IMR-90 (cell line): ENCODE measurements at regions not wholly inside any gene's neighbourhood (a gene's known extent, or its start where the extent isn't known, plus 50 kb on each side); places are given as distances from the start of the nearest gene placed in this dataset.

Experiments used
- ATAC-seq: fragments of 200-7000 bp; cut with Tn5 transposase; 2 replicates; pipeline ENCODE4 v1.9.1; 2020; ENCODE audit warnings: low read depth, mild to moderate bottlenecking, moderate library complexity
- BruUV-seq: library from RNA; stranded (reverse); fragments of 400-500 nt; replicated peaks from 2 replicates; lab custom pipeline; 2021; lab: Mats Ljungman, UMichigan
- CTCF ChIA-PET: fragments of 300-600 bp; formaldehyde crosslinking; extraction: SDS; loops from one replicate; lab custom pipeline; 2021; ENCODE audit warnings: antibody characterized with exemption; lab: Yijun Ruan, JAX
- POLR2A ChIA-PET: fragments of 300-600 bp; sonication (Branson Sonifier 250); formaldehyde crosslinking; loops from one replicate; lab custom pipeline; 2022; ENCODE audit warnings: antibody characterized with exemption; ENCODE audit not compliant: unreplicated experiment; lab: Charles Lee
- DNase-seq: peaks from one replicate; pipeline ENCODE4 v3.0.0; 2013
- H2AFZ ChIP-seq: replicated peaks from 2 replicates; pipeline ENCODE3; 2013; ENCODE audit warnings: low read length, mild to moderate bottlenecking; ENCODE audit not compliant: poor library complexity
- H2AK5ac ChIP-seq: 2 replicates; pipeline ENCODE4 v1.6.1; 2013; ENCODE audit warnings: low read depth, low read length, inconsistent platforms
- H2AK9ac ChIP-seq: replicated peaks from 2 replicates; pipeline ENCODE3; 2013; ENCODE audit warnings: mild to moderate bottlenecking, low read depth, low read length, moderate library complexity; ENCODE audit not compliant: poor library complexity
- H2BK120ac ChIP-seq: 2 replicates; pipeline ENCODE4 v1.6.1; 2013; ENCODE audit warnings: low read depth, low read length, inconsistent platforms
- H2BK15ac ChIP-seq: 3 replicates; pipeline ENCODE4 v1.6.1; 2013; ENCODE audit warnings: low read depth, low read length, inconsistent platforms
- H2BK20ac ChIP-seq: 2 replicates; pipeline ENCODE4 v1.6.1; 2013; ENCODE audit warnings: low read depth, mild to moderate bottlenecking, inconsistent platforms, low read length, moderate library complexity
- H2BK5ac ChIP-seq: 2 replicates; pipeline ENCODE4 v1.6.1; 2013; ENCODE audit warnings: mild to moderate bottlenecking, low read depth, low read length, inconsistent platforms; ENCODE audit not compliant: poor library complexity, severe bottlenecking
- H3K14ac ChIP-seq: replicated peaks from 2 replicates; pipeline ENCODE4 v1.6.1; 2013; ENCODE audit warnings: low read depth, low read length, inconsistent platforms
- H3K18ac ChIP-seq: 2 replicates; pipeline ENCODE4 v1.6.1; 2013; ENCODE audit warnings: low read depth, low read length, control low read depth
- H3K23ac ChIP-seq: 2 replicates; pipeline ENCODE4 v1.6.1; 2013; ENCODE audit warnings: low read depth, low read length, inconsistent platforms
- H3K27ac ChIP-seq: 2 replicates; pipeline ENCODE4 v1.5.1; 2013; ENCODE audit warnings: mild to moderate bottlenecking, control low read depth, low read length; ENCODE audit not compliant: insufficient read depth
- H3K27me3 ChIP-seq: 2 replicates; pipeline ENCODE4 v1.6.1; 2013; ENCODE audit warnings: low read length; ENCODE audit not compliant: control insufficient read depth, insufficient read depth
- H3K36me3 ChIP-seq: 2 replicates; pipeline ENCODE4 v1.6.1; 2013; ENCODE audit warnings: low read length, mixed read lengths; ENCODE audit not compliant: control insufficient read depth, insufficient read depth
- H3K4ac ChIP-seq: 2 replicates; pipeline ENCODE4 v1.6.1; 2013; ENCODE audit warnings: low read depth, low read length, inconsistent platforms
- H3K4me1 ChIP-seq: 2 replicates; pipeline ENCODE4 v1.6.1; 2013; ENCODE audit warnings: low read length, mixed read lengths; ENCODE audit not compliant: control insufficient read depth, insufficient read depth
- H3K4me2 ChIP-seq: 2 replicates; pipeline ENCODE4 v1.6.1; 2013; ENCODE audit warnings: low read depth, mild to moderate bottlenecking, control low read depth, low read length, moderate library complexity
- H3K4me3 ChIP-seq: 2 replicates; pipeline ENCODE4 v1.5.1; 2013; ENCODE audit warnings: low read depth, mild to moderate bottlenecking, control low read depth, low read length, moderate library complexity; ENCODE audit not compliant: insufficient read depth
- H3K56ac ChIP-seq: 2 replicates; pipeline ENCODE4 v1.6.1; 2013; ENCODE audit warnings: low read length, inconsistent platforms; ENCODE audit not compliant: insufficient read depth; ENCODE audit errors: extremely low read depth
- H3K79me1 ChIP-seq, 2 experiments: 2 replicates each; pipeline ENCODE4 v1.6.1; 2013; ENCODE audit warnings: low read length in 2 of 2, inconsistent platforms in 1 of 2, low read depth in 1 of 2
- H3K9ac ChIP-seq: 2 replicates; pipeline ENCODE4 v1.6.1; 2013; ENCODE audit warnings: low read depth, low read length, control low read depth
- H3K9me1 ChIP-seq: 2 replicates; pipeline ENCODE4 v1.6.1; 2013; ENCODE audit warnings: low read length, inconsistent platforms; ENCODE audit not compliant: insufficient read depth
- H3K9me3 ChIP-seq: 2 replicates; pipeline ENCODE4 v1.6.1; 2013; ENCODE audit warnings: low read length; ENCODE audit not compliant: control insufficient read depth, insufficient read depth
- H4K20me1 ChIP-seq: 2 replicates; pipeline ENCODE4 v1.6.1; 2013; ENCODE audit warnings: low read length, inconsistent platforms; ENCODE audit not compliant: insufficient read depth
- H4K5ac ChIP-seq: 2 replicates; pipeline ENCODE4 v1.6.1; 2013; ENCODE audit warnings: mild to moderate bottlenecking, low read depth, low read length, control low read depth
- H4K8ac ChIP-seq, 2 experiments: 2 replicates each; pipeline ENCODE4 v1.6.1; 2013; ENCODE audit warnings: low read depth in 2 of 2, low read length in 2 of 2, control low read depth in 1 of 2, inconsistent platforms in 1 of 2
- H4K91ac ChIP-seq: 2 replicates; pipeline ENCODE4 v1.6.1; 2013; ENCODE audit warnings: low read depth, low read length, inconsistent platforms; ENCODE audit not compliant: insufficient read depth
- BHLHE40 ChIP-seq: fragments of 150-350 bp; IDR thresholded peaks from 2 replicates; pipeline ENCODE4 v1.6.1; 2016; ENCODE audit warnings: mild to moderate bottlenecking, low read depth, low read length
- CEBPB ChIP-seq: IDR thresholded peaks from 2 replicates; pipeline ENCODE4 v1.6.1; 2012; ENCODE audit warnings: low read depth, low read length, improper control_type of control experiment
- CHD1 ChIP-seq: IDR thresholded peaks from 2 replicates; pipeline ENCODE4 v1.6.1; 2012; ENCODE audit warnings: low read depth, low read length, improper control_type of control experiment
- FOS ChIP-seq: fragments of 150-350 bp; IDR thresholded peaks from 2 replicates; pipeline ENCODE4 v1.6.1; 2016; ENCODE audit warnings: low read depth, low read length
- MAFK ChIP-seq: IDR thresholded peaks from 2 replicates; pipeline ENCODE4 v1.6.1; 2012; ENCODE audit warnings: low read depth, low read length, improper control_type of control experiment
- MAZ ChIP-seq: IDR thresholded peaks from 2 replicates; pipeline ENCODE4 v1.6.1; 2012; ENCODE audit warnings: low read depth, mild to moderate bottlenecking, low read length, improper control_type of control experiment, moderate library complexity, borderline replicate concordance
- MXI1 ChIP-seq: IDR thresholded peaks from 2 replicates; pipeline ENCODE4 v1.6.1; 2012; ENCODE audit warnings: low read depth, mild to moderate bottlenecking, low read length, moderate library complexity, borderline replicate concordance
- NFE2L2 ChIP-seq: fragments of 150-350 bp; IDR thresholded peaks from 2 replicates; pipeline ENCODE4 v1.6.1; 2016; ENCODE audit warnings: low read depth, mild to moderate bottlenecking, low read length
- POLR2A ChIP-seq: IDR thresholded peaks from 2 replicates; pipeline ENCODE4 v1.6.1; 2012; ENCODE audit warnings: mild to moderate bottlenecking, low read depth, low read length
- RAD21 ChIP-seq: IDR thresholded peaks from 2 replicates; pipeline ENCODE4 v1.6.1; 2012; ENCODE audit warnings: low read length, improper control_type of control experiment
- RCOR1 ChIP-seq: IDR thresholded peaks from 2 replicates; pipeline ENCODE4 v1.6.1; 2012; ENCODE audit warnings: mild to moderate bottlenecking, low read length, improper control_type of control experiment; ENCODE audit not compliant: insufficient replicate concordance
- RFX5 ChIP-seq: IDR thresholded peaks from 2 replicates; pipeline ENCODE4 v1.8.0; 2012; ENCODE audit warnings: low read depth, mild to moderate bottlenecking, low read length, moderate library complexity
- SMC3 ChIP-seq: fragments of 150-350 bp; IDR thresholded peaks from 2 replicates; pipeline ENCODE4 v1.6.1; 2016; ENCODE audit warnings: low read depth, mild to moderate bottlenecking, antibody characterized with exemption, low read length, moderate library complexity
- WGBS, 2 experiments: methylation state at CpG; one replicate each; pipeline versions ENCODE4 v1.1.5 to v1.1.7; 2013; ENCODE audit warnings: missing lambda C conversion rate in 2 of 2; ENCODE audit not compliant: insufficient read length in 1 of 2; ENCODE audit errors: extremely low coverage in 2 of 2; 5-methylcytosine and 5-hydroxymethylcytosine counted together
- dilution Hi-C: fragments of 300-500 bp; cut with HindIII; formaldehyde crosslinking; loops from one replicate; pipeline ENCODE4 v1.14.3; 2018; ENCODE audit warnings: low sequenced_read_pairs; ENCODE audit not compliant: unreplicated experiment
- in situ Hi-C: fragments of 300-500 bp; cut with MboI; formaldehyde crosslinking; loops from 3 replicates; pipeline ENCODE4 v1.14.3; 2019; ENCODE audit warnings: low sequenced_read_pairs, inconsistent platforms, mixed read lengths
- intact Hi-C: fragments of 100-400 bp; cut with micrococcal nuclease; formaldehyde crosslinking; loops from 2 replicates; pipeline ENCODE4 v1.10.0; 2022
- TF ChIP-seq, protein P1 (sequence below): fragments of 150-350 bp; IDR thresholded peaks from 2 replicates; pipeline ENCODE4 v1.6.1; 2017; ENCODE audit warnings: mild to moderate bottlenecking, antibody characterized with exemption, low read length, low read depth
- TF ChIP-seq, protein P2 (sequence below): fragments of 150-350 bp; IDR thresholded peaks from 2 replicates; pipeline ENCODE4 v1.6.1; 2016; ENCODE audit warnings: low read depth, mild to moderate bottlenecking, low read length, moderate library complexity, borderline replicate concordance
- TF ChIP-seq, protein P3 (sequence below): conservative IDR thresholded peaks from 2 replicates; pipeline ENCODE4 v1.5.1; 2012; ENCODE audit warnings: mild to moderate bottlenecking, low read depth, low read length, improper control_type of control experiment

DNA sequence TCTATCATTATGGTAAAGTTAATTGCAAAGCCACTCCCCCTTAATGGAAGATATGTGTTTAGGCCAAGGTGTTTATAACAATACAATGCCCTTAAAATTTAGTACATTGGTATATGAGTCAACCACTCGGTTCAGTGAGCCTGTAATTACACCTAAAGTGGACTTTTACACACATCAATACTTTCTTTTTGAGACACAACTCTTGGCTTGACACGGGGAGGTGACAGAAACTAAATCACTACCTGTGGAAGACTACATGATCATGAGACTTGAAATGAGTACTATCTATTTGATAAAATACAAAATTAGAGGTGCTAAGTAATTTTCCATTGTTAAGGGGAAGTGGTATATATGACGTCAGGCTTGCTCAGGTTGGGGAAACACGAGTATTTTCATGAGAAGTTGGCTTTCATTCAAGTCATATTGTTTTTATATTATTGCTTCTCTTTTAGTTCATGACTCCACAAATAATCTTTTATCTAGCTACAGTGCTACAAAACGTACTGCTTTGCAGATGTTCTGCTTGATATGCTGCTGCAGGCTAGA lies 918.3 kb downstream of the ARAP2 start:
- H3K4me3 ChIP-seq = no peak overlapping the region
- H2BK5ac ChIP-seq = no peak overlapping the region
- no peak overlapping the region for H2BK120ac ChIP-seq
- no peaks in the 10 kb centered on the region for H3K4me1 ChIP-seq
- no peak overlapping the region for H4K91ac ChIP-seq
- no peaks in the 10 kb centered on the region for H3K79me1 ChIP-seq
- H2AK5ac ChIP-seq = no peak overlapping the region
- no peaks in the 10 kb centered on the region for H3K9me1 ChIP-seq
- H3K18ac ChIP-seq = no peak overlapping the region
- in situ Hi-C loops = no loop called here
- H2BK15ac ChIP-seq = no peak overlapping the region
- intact Hi-C loops = no loop called here
- H2BK20ac ChIP-seq = no peak overlapping the region
- ChIA-PET CTCF (no interaction called here), POLR2A (no interaction called here)
- WGBS, 2 experiments = no CpG with 5 or more reads among the region's 5 CpGs
- no peak for DNase-seq
- no peaks in the 10 kb centered on the region for H3K9me3 ChIP-seq
- no peak for ATAC-seq
- no peaks in the 10 kb centered on the region for H3K36me3 ChIP-seq
- TF ChIP-seq RCOR1 (no peak), BHLHE40 (no peak), MAFK (no peak), MXI1 (no peak), SMC3 (no peak), MAZ (no peak), NFE2L2 (no peak), CHD1 (no peak), RFX5 (no peak), CEBPB (no peak), FOS (no peak), POLR2A (no peak), RAD21 (no peak)
- TF ChIP-seq, protein P1, sequence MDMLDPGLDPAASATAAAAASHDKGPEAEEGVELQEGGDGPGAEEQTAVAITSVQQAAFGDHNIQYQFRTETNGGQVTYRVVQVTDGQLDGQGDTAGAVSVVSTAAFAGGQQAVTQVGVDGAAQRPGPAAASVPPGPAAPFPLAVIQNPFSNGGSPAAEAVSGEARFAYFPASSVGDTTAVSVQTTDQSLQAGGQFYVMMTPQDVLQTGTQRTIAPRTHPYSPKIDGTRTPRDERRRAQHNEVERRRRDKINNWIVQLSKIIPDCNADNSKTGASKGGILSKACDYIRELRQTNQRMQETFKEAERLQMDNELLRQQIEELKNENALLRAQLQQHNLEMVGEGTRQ = no peak
- TF ChIP-seq, protein P2, sequence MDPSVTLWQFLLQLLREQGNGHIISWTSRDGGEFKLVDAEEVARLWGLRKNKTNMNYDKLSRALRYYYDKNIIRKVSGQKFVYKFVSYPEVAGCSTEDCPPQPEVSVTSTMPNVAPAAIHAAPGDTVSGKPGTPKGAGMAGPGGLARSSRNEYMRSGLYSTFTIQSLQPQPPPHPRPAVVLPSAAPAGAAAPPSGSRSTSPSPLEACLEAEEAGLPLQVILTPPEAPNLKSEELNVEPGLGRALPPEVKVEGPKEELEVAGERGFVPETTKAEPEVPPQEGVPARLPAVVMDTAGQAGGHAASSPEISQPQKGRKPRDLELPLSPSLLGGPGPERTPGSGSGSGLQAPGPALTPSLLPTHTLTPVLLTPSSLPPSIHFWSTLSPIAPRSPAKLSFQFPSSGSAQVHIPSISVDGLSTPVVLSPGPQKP = no peak
- TF ChIP-seq, protein P3, sequence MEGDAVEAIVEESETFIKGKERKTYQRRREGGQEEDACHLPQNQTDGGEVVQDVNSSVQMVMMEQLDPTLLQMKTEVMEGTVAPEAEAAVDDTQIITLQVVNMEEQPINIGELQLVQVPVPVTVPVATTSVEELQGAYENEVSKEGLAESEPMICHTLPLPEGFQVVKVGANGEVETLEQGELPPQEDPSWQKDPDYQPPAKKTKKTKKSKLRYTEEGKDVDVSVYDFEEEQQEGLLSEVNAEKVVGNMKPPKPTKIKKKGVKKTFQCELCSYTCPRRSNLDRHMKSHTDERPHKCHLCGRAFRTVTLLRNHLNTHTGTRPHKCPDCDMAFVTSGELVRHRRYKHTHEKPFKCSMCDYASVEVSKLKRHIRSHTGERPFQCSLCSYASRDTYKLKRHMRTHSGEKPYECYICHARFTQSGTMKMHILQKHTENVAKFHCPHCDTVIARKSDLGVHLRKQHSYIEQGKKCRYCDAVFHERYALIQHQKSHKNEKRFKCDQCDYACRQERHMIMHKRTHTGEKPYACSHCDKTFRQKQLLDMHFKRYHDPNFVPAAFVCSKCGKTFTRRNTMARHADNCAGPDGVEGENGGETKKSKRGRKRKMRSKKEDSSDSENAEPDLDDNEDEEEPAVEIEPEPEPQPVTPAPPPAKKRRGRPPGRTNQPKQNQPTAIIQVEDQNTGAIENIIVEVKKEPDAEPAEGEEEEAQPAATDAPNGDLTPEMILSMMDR = no peak
- dilution Hi-C loops = no loop called here
- H3K14ac ChIP-seq = no peak overlapping the region
- no peak overlapping the region for H3K9ac ChIP-seq
- BruUV-seq = no TSS peak
- no peak overlapping the region for H3K27ac ChIP-seq
- H3K23ac ChIP-seq = no peak overlapping the region
- H4K20me1 ChIP-seq = no peaks in the 10 kb centered on the region
- no peak overlapping the region for H4K5ac ChIP-seq
- no peak overlapping the region for H3K56ac ChIP-seq
- no peak overlapping the region for H3K4ac ChIP-seq
- no peak overlapping the region for H3K4me2 ChIP-seq
- no peak overlapping the region for H2AFZ ChIP-seq
- H3K27me3 ChIP-seq = no peaks in the 10 kb centered on the region
- H2AK9ac ChIP-seq = no peak overlapping the region
- H4K8ac ChIP-seq = no peak overlapping the region
